ENCODE measurements at regions not wholly inside any gene's neighbourhood (a gene's known extent, or its start where the extent isn't known, plus 50 kb on each side); places are given as distances from the start of the nearest gene placed in this dataset.

- TF ChIP-seq CTCF (IDR thresholded peaks at IDR 0.05) (no peak), POLR2A (IDR thresholded peaks at IDR 0.05) (no peak)
Observed at GRCh38 chr4:176435901-176436292, 116.1 kb downstream of the SPCS3 start.
